ENCODE measurements at regions not wholly inside any gene's neighbourhood (a gene's known extent, or its start where the extent isn't known, plus 50 kb on each side); places are given as distances from the start of the nearest gene placed in this dataset.

DNA sequence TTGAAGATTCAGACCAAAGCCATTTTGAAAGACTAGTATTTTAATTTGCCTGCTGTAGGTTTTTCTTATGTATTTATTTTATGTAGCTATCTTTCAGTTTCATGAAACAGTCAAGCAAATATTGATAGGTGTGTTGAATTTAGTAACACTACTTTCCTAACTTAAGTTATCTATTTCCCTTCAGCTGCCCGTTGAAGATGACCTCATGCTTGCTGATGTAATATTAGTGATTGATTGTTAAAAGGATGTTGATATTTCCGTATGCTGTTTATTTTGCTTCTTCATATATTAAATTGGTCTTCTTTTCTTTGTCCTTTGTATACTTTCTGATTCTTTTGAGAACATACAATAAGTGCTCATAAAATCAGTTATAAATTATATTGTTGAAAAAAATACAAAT lies 86.8 kb upstream of the CHORDC1 start:
- TF ChIP-seq CTCF (IDR thresholded peaks at IDR 0.05) (no peak), POLR2AphosphoS5 (IDR thresholded peaks at IDR 0.05; ENCODE audit: low read depth, low read length) (no peak), SIN3A (IDR thresholded peaks at IDR 0.05; ENCODE audit: borderline replicate concordance, insufficient read depth, low read depth, low read length) (no peak), TCF7L2 (IDR thresholded peaks at IDR 0.05; ENCODE audit: low read depth, low read length) (no peak)
- TF ChIP-seq, protein P1, sequence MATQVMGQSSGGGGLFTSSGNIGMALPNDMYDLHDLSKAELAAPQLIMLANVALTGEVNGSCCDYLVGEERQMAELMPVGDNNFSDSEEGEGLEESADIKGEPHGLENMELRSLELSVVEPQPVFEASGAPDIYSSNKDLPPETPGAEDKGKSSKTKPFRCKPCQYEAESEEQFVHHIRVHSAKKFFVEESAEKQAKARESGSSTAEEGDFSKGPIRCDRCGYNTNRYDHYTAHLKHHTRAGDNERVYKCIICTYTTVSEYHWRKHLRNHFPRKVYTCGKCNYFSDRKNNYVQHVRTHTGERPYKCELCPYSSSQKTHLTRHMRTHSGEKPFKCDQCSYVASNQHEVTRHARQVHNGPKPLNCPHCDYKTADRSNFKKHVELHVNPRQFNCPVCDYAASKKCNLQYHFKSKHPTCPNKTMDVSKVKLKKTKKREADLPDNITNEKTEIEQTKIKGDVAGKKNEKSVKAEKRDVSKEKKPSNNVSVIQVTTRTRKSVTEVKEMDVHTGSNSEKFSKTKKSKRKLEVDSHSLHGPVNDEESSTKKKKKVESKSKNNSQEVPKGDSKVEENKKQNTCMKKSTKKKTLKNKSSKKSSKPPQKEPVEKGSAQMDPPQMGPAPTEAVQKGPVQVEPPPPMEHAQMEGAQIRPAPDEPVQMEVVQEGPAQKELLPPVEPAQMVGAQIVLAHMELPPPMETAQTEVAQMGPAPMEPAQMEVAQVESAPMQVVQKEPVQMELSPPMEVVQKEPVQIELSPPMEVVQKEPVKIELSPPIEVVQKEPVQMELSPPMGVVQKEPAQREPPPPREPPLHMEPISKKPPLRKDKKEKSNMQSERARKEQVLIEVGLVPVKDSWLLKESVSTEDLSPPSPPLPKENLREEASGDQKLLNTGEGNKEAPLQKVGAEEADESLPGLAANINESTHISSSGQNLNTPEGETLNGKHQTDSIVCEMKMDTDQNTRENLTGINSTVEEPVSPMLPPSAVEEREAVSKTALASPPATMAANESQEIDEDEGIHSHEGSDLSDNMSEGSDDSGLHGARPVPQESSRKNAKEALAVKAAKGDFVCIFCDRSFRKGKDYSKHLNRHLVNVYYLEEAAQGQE (IDR thresholded peaks at IDR 0.05; ENCODE audit: insufficient read depth in 1 of 2, low read depth in 2 of 2, low read length in 1 of 2): no peak
